A673 (cell line): ENCODE measurements at regions not wholly inside any gene's neighbourhood (a gene's known extent, or its start where the extent isn't known, plus 50 kb on each side); places are given as distances from the start of the nearest gene placed in this dataset.

Experiments used
- CTCF ChIP-seq: fragments of 300-800, 200-600 bp; sonication (generic); conservative IDR thresholded peaks from 2 replicates; pipeline ENCODE4 v1.5.1; 2017; ENCODE audit warnings: low read depth, mild to moderate bottlenecking, antibody characterized with exemption, low read length, moderate library complexity, mixed read lengths
- EZH2 ChIP-seq: fragments of 200-600 bp; sonication (generic); IDR thresholded peaks from 2 replicates; pipeline ENCODE4 v1.6.1; 2017; ENCODE audit warnings: borderline replicate concordance, low read depth, mild to moderate bottlenecking, mixed read lengths, antibody characterized with exemption, low read length; ENCODE audit not compliant: poor library complexity, severe bottlenecking

- TF ChIP-seq EZH2 (no peak), CTCF (no peak)
Measured at GRCh38 chr13:103983948-103984347, 917.7 kb upstream of the SLC10A2 start.
